H9 (cell line): ENCODE measurements at regions not wholly inside any gene's neighbourhood (a gene's known extent, or its start where the extent isn't known, plus 50 kb on each side); places are given as distances from the start of the nearest gene placed in this dataset.

Experiments
- DNase-seq: peaks from one replicate; pipeline ENCODE4 v3.0.0-alpha.2; 2017
- H2AFZ ChIP-seq: one replicate; pipeline ENCODE4 v1.6.1; 2013; ENCODE audit warnings: mild to moderate bottlenecking, low read length, control low read depth, moderate library complexity
- H2AK5ac ChIP-seq: 2 replicates; pipeline ENCODE4 v1.6.1; 2013; ENCODE audit warnings: low read length, control low read depth, mixed read lengths; ENCODE audit not compliant: insufficient read length
- H2BK120ac ChIP-seq: one replicate; pipeline ENCODE4 v1.6.1; 2013; ENCODE audit warnings: low read depth, mild to moderate bottlenecking, low read length, control low read depth, inconsistent platforms; ENCODE audit not compliant: poor library complexity, severe bottlenecking
- H2BK12ac ChIP-seq: 2 replicates; pipeline ENCODE4 v1.6.1; 2013; ENCODE audit warnings: low read length, control low read depth, mixed read lengths, low read depth; ENCODE audit not compliant: insufficient read length
- H2BK15ac ChIP-seq: 2 replicates; pipeline ENCODE4 v1.6.1; 2013; ENCODE audit warnings: low read depth, low read length, control low read depth
- H2BK20ac ChIP-seq: one replicate; pipeline ENCODE4 v1.6.1; 2013; ENCODE audit warnings: low read depth, mild to moderate bottlenecking, low read length, control low read depth, inconsistent platforms; ENCODE audit not compliant: poor library complexity, severe bottlenecking
- H2BK5ac ChIP-seq: 2 replicates; pipeline ENCODE4 v1.6.1; 2013; ENCODE audit warnings: low read length, control low read depth, mixed read lengths; ENCODE audit not compliant: insufficient read length
- H3K14ac ChIP-seq: 2 replicates; pipeline ENCODE4 v1.6.1; 2013; ENCODE audit warnings: low read length, control low read depth; ENCODE audit not compliant: insufficient read depth
- H3K18ac ChIP-seq: 2 replicates; pipeline ENCODE4 v1.6.1; 2013; ENCODE audit warnings: low read depth, mild to moderate bottlenecking, mixed read lengths, low read length, control low read depth; ENCODE audit not compliant: insufficient read length
- H3K23ac ChIP-seq: 2 replicates; pipeline ENCODE4 v1.6.1; 2013; ENCODE audit warnings: low read length, control low read depth, mixed read lengths, low read depth; ENCODE audit not compliant: insufficient read length
- H3K23me2 ChIP-seq: 2 replicates; pipeline ENCODE4 v1.6.1; 2013; ENCODE audit warnings: low read depth, mild to moderate bottlenecking, mixed read lengths, low read length, control low read depth; ENCODE audit not compliant: insufficient read length, poor library complexity, severe bottlenecking
- H3K27ac ChIP-seq: 2 replicates; pipeline ENCODE4 v1.5.1; 2013; ENCODE audit warnings: low read length, control low read depth, mixed read lengths, low read depth; ENCODE audit not compliant: insufficient read length
- H3K27me3 ChIP-seq: 2 replicates; pipeline ENCODE4 v1.6.1; 2013; ENCODE audit warnings: low read length, control low read depth, inconsistent platforms; ENCODE audit not compliant: insufficient read depth
- H3K4ac ChIP-seq: 2 replicates; pipeline ENCODE4 v1.6.1; 2013; ENCODE audit warnings: low read depth, mild to moderate bottlenecking, control low read depth, inconsistent platforms, low read length, moderate library complexity
- H3K4me1 ChIP-seq: 2 replicates; pipeline ENCODE4 v1.6.1; 2013; ENCODE audit warnings: low read length, control low read depth, inconsistent platforms; ENCODE audit not compliant: insufficient read depth
- H3K4me2 ChIP-seq: 2 replicates; pipeline ENCODE4 v1.6.1; 2013; ENCODE audit warnings: low read length, control low read depth, mixed read lengths; ENCODE audit not compliant: insufficient read length, insufficient read depth
- H3K56ac ChIP-seq: 2 replicates; pipeline ENCODE4 v1.6.1; 2013; ENCODE audit warnings: low read depth, mild to moderate bottlenecking, mixed read lengths, low read length, control low read depth; ENCODE audit not compliant: insufficient read length
- H3K79me1 ChIP-seq: 2 replicates; pipeline ENCODE4 v1.6.1; 2013; ENCODE audit warnings: low read depth, mild to moderate bottlenecking, moderate library complexity, low read length, control low read depth, inconsistent platforms; ENCODE audit not compliant: insufficient read depth, poor library complexity, severe bottlenecking
- H3K79me2 ChIP-seq: 2 replicates; pipeline ENCODE4 v1.6.1; 2013; ENCODE audit warnings: low read length, control low read depth, inconsistent platforms; ENCODE audit not compliant: insufficient read depth
- H3K9ac ChIP-seq: 2 replicates; pipeline ENCODE4 v1.6.1; 2013; ENCODE audit warnings: low read length, control low read depth, mixed read lengths; ENCODE audit not compliant: insufficient read length; ENCODE audit errors: extremely low read depth
- H3K9me3 ChIP-seq: one replicate; pipeline ENCODE4 v1.6.1; 2013; ENCODE audit warnings: low read depth, low read length, inconsistent platforms; ENCODE audit not compliant: control insufficient read depth
- H3T11ph ChIP-seq: one replicate; pipeline ENCODE4 v1.6.1; 2013; ENCODE audit warnings: mild to moderate bottlenecking, low read length, control low read depth, inconsistent platforms
- H4K20me1 ChIP-seq: one replicate; pipeline ENCODE4 v1.6.1; 2013; ENCODE audit not compliant: control insufficient read depth, insufficient read length, insufficient read depth
- H4K5ac ChIP-seq: 2 replicates; pipeline ENCODE4 v1.6.1; 2013; ENCODE audit warnings: low read depth, mild to moderate bottlenecking, mixed read lengths, low read length, control low read depth; ENCODE audit not compliant: insufficient read length
- H4K8ac ChIP-seq: replicated peaks from 2 replicates; pipeline ENCODE4 v1.6.1; 2013; ENCODE audit warnings: low read length, control low read depth, mixed read lengths, low read depth; ENCODE audit not compliant: insufficient read length
- H4K91ac ChIP-seq: 2 replicates; pipeline ENCODE4 v1.6.1; 2013; ENCODE audit warnings: low read depth, mild to moderate bottlenecking, moderate library complexity, mixed read lengths, low read length, control low read depth; ENCODE audit not compliant: insufficient read length
- H3K27ac Mint-ChIP-seq, 3 experiments: 2 replicates in 2 of 3; 3 replicates in 1 of 3; pipeline ENCODE4 v1.8.0; 2020 to 2021; ENCODE audit warnings: mixed read lengths in 3 of 3, mild to moderate bottlenecking in 1 of 3, moderate library complexity in 1 of 3
- H3K27me3 Mint-ChIP-seq: 2 replicates; pipeline ENCODE4 v1.8.0; 2021; ENCODE audit warnings: low read depth, mild to moderate bottlenecking, moderate library complexity, mixed read lengths
- H3K36me3 Mint-ChIP-seq, 3 experiments: 2 replicates in 2 of 3; 3 replicates in 1 of 3; pipeline ENCODE4 v1.8.0; 2020 to 2021; ENCODE audit warnings: low read depth in 3 of 3, mixed read lengths in 3 of 3; ENCODE audit not compliant: insufficient read depth in 1 of 3
- H3K4me1 Mint-ChIP-seq, 2 experiments: 2 replicates each; pipeline ENCODE4 v1.8.0; 2020; ENCODE audit warnings: mixed read lengths in 2 of 2
- H3K4me3 Mint-ChIP-seq, 2 experiments: 2 replicates in 1 of 2; 3 replicates in 1 of 2; pipeline ENCODE4 v1.8.0; 2020 to 2021; ENCODE audit warnings: mild to moderate bottlenecking in 2 of 2, mixed read lengths in 2 of 2, moderate library complexity in 1 of 2
- H3K9me3 Mint-ChIP-seq, 2 experiments: 2 replicates in 1 of 2; 3 replicates in 1 of 2; pipeline ENCODE4 v1.8.0; 2020; ENCODE audit warnings: mild to moderate bottlenecking in 2 of 2, mixed read lengths in 2 of 2, moderate library complexity in 1 of 2
- CTCF ChIP-seq: fragments of 200-600 bp; sonication (generic); conservative IDR thresholded peaks from 3 replicates; pipeline ENCODE4 v1.8.0; 2021; ENCODE audit warnings: antibody characterized with exemption, mild to moderate bottlenecking

GRCh38 chr6:76707630-76708029, 635.2 kb upstream of the IMPG1 start:
- Histone ChIP-seq H3K27ac (no peak overlapping the region), H2BK120ac (no peak overlapping the region)

More at GRCh38 chr6:76707630-76708029, 635.2 kb upstream of the IMPG1 start:
- H3T11ph ChIP-seq: no peak overlapping the region
- H3K4me1 ChIP-seq: no peaks in the 10 kb centered on the region
- H2BK12ac ChIP-seq: no peak overlapping the region
- no peak overlapping the region for H2BK5ac ChIP-seq
- DNase-seq: no peak
- H2AK5ac ChIP-seq: no peak overlapping the region
- TF ChIP-seq CTCF: no peak
- H2BK15ac ChIP-seq: no peak overlapping the region
- no peak overlapping the region for H4K91ac ChIP-seq
- H3K79me1 ChIP-seq: no peaks in the 10 kb centered on the region
- no peaks in the 10 kb centered on the region for H3K27me3 ChIP-seq
- H3K23ac ChIP-seq: no peak overlapping the region
- Mint-ChIP-seq H3K36me3 (no peaks in the 10 kb centered on the region; a peak in 1 of 7 replicates), H3K9me3 (no peaks in the 10 kb centered on the region), H3K27me3 (peaks cover 8% of the 10 kb centered on the region), H3K4me3 (no peak overlapping the region), H3K4me1 (peaks cover 0 to 4% of the 10 kb centered on the region in 2 experiments; a peak in 1 of 4 replicates), H3K27ac (no peak overlapping the region)
- H2BK20ac ChIP-seq: no peak overlapping the region
- no peak overlapping the region for H4K5ac ChIP-seq
- H3K9me3 ChIP-seq: no peaks in the 10 kb centered on the region
- H3K4ac ChIP-seq: no peak overlapping the region
- H2AFZ ChIP-seq: no peak overlapping the region
- no peaks in the 10 kb centered on the region for H3K23me2 ChIP-seq
- H3K56ac ChIP-seq: no peak overlapping the region
- H3K4me2 ChIP-seq: no peak overlapping the region
- no peak overlapping the region for H3K18ac ChIP-seq
- H3K9ac ChIP-seq: no peak overlapping the region
- no peaks in the 10 kb centered on the region for H4K20me1 ChIP-seq
- no peak overlapping the region for H4K8ac ChIP-seq
- no peak overlapping the region for H3K14ac ChIP-seq
- no peaks in the 10 kb centered on the region for H3K79me2 ChIP-seq
